GM12878 (cell line): ENCODE measurements at regions not wholly inside any gene's neighbourhood (a gene's known extent, or its start where the extent isn't known, plus 50 kb on each side); places are given as distances from the start of the nearest gene placed in this dataset.

Source experiments
- ATAC-seq: fragments of 200-7000 bp; cut with Tn5 transposase; 3 replicates; pipeline ENCODE4 v1.9.1; 2020; ENCODE audit warnings: mild to moderate bottlenecking, moderate library complexity
- BruUV-seq: library from RNA; stranded (reverse); fragments of 400-500 nt; replicated peaks from 2 replicates; lab custom pipeline; 2021; lab: Mats Ljungman, UMichigan
- CTCF ChIA-PET: fragments of 300-600 bp; sonication (Branson Sonifier 250); formaldehyde crosslinking; extraction: SDS; loops from one replicate; lab custom pipeline; 2021; ENCODE audit warnings: inconsistent platforms; lab: Yijun Ruan, JAX
- POLR2A ChIA-PET: fragments of 350-600 bp; formaldehyde crosslinking; extraction: SDS; loops from one replicate; lab custom pipeline; 2021; ENCODE audit warnings: inconsistent platforms; lab: Charles Lee
- RAD21 ChIA-PET: fragments of 300-600 bp; sonication (Branson Sonifier 250); formaldehyde crosslinking; loops from one replicate; lab custom pipeline; 2023; ENCODE audit warnings: antibody characterized with exemption; ENCODE audit not compliant: unreplicated experiment; lab: Charles Lee
- SMC1A ChIA-PET: fragments of 300-600 bp; sonication (Branson Sonifier 250); formaldehyde crosslinking; loops from one replicate; lab custom pipeline; 2023; ENCODE audit not compliant: unreplicated experiment, uncharacterized antibody; lab: Charles Lee
- DNase-seq: peaks from one replicate; pipeline ENCODE4 v3.0.0-alpha.2; 2011; ENCODE audit warnings: low read depth, low spot score
- FAIRE-seq: peaks from 3 replicates; lab custom pipeline; 2011; peaks lifted over from hg19 to GRCh38; lab: Jason Lieb, UNC
- H2AFZ ChIP-seq: 2 replicates; pipeline ENCODE4 v1.6.0; 2011; ENCODE audit warnings: low read depth, low read length, control low read depth; ENCODE audit not compliant: control insufficient read depth
- H3K27ac ChIP-seq: 2 replicates; pipeline ENCODE4 v1.5.1; 2011; ENCODE audit warnings: control low read depth; ENCODE audit not compliant: control insufficient read depth, insufficient read depth
- H3K27me3 ChIP-seq, 2 experiments: replicated peaks in 1 of 2; 2 replicates each; pipeline versions ENCODE4 v1.6.0 to v1.6.1; 2011; ENCODE audit warnings: low read length in 1 of 2; ENCODE audit not compliant: control insufficient read depth in 2 of 2, insufficient read depth in 2 of 2
- H3K36me3 ChIP-seq, 2 experiments: 2 replicates each; pipeline ENCODE4 v1.5.1; 2011; ENCODE audit warnings: low read length in 1 of 2; ENCODE audit not compliant: control insufficient read depth in 2 of 2, insufficient read depth in 2 of 2
- H3K4me1 ChIP-seq: 2 replicates; pipeline ENCODE4 v1.6.1; 2011; ENCODE audit warnings: mild to moderate bottlenecking, low read length, moderate library complexity, mixed read lengths; ENCODE audit not compliant: control insufficient read depth, insufficient read depth
- H3K4me2 ChIP-seq: 2 replicates; pipeline ENCODE4 v1.6.0; 2011; ENCODE audit warnings: control low read depth; ENCODE audit not compliant: control insufficient read depth, insufficient read depth
- H3K4me3 ChIP-seq: fragments of 200-600 bp; sonication (generic); 2 replicates; pipeline ENCODE4 v1.5.1; 2016
- H3K79me2 ChIP-seq: 2 replicates; pipeline ENCODE4 v1.6.0; 2011; ENCODE audit warnings: low read length; ENCODE audit not compliant: control insufficient read depth, insufficient read depth
- H3K9ac ChIP-seq: 2 replicates; pipeline ENCODE4 v1.8.0; 2011; ENCODE audit warnings: low read length, control low read depth, mixed read lengths; ENCODE audit not compliant: control insufficient read depth, insufficient read depth
- H3K9me3 ChIP-seq: replicated peaks from 3 replicates; pipeline ENCODE4 v1.5.1; 2011; ENCODE audit warnings: mild to moderate bottlenecking, low read length; ENCODE audit not compliant: control insufficient read depth, insufficient read depth
- H4K20me1 ChIP-seq: 2 replicates; pipeline ENCODE4 v1.6.0; 2011; ENCODE audit not compliant: control insufficient read depth, insufficient read depth
- BCLAF1 ChIP-seq: fragments of 450-650 bp; IDR thresholded peaks from 2 replicates; pipeline ENCODE4 v1.6.1; 2017; ENCODE audit warnings: antibody characterized with exemption, mild to moderate bottlenecking, moderate library complexity
- BRCA1 ChIP-seq: IDR thresholded peaks from 2 replicates; pipeline ENCODE4 v1.6.1; 2011; ENCODE audit warnings: low read depth, low read length, improper control_type of control experiment
- FOS ChIP-seq: IDR thresholded peaks from 3 replicates; pipeline ENCODE4 v1.6.1; 2011; ENCODE audit warnings: borderline replicate concordance; ENCODE audit not compliant: insufficient read length; ENCODE audit errors: extremely low read depth
- HDAC6 ChIP-seq: fragments of 200-600 bp; sonication (generic); IDR thresholded peaks from one replicate; pipeline ENCODE4 v1.8.0; 2017; ENCODE audit warnings: antibody characterized with exemption; ENCODE audit not compliant: unreplicated experiment
- IKZF1 ChIP-seq: fragments of 450-650 bp; conservative IDR thresholded peaks from 2 replicates; pipeline ENCODE4 v1.6.1; 2017; ENCODE audit warnings: antibody characterized with exemption, mild to moderate bottlenecking
- IRF5 ChIP-seq: fragments of 450-650 bp; IDR thresholded peaks from 2 replicates; pipeline ENCODE4 v1.6.1; 2017; ENCODE audit warnings: borderline replicate concordance
- LARP7 ChIP-seq: fragments of 450-650 bp; IDR thresholded peaks from 2 replicates; pipeline ENCODE4 v1.6.1; 2017; ENCODE audit warnings: mild to moderate bottlenecking
- MEF2A ChIP-seq: IDR thresholded peaks from 2 replicates; pipeline ENCODE4 v1.6.1; 2011; ENCODE audit warnings: low read depth, mild to moderate bottlenecking, low read length, moderate library complexity; ENCODE audit not compliant: insufficient read depth
- MTA2 ChIP-seq: fragments of 450-650 bp; IDR thresholded peaks from 2 replicates; pipeline ENCODE4 v1.6.1; 2016; ENCODE audit warnings: low read depth, mild to moderate bottlenecking, moderate library complexity
- USF1 ChIP-seq: IDR thresholded peaks from 2 replicates; pipeline ENCODE4 v1.6.1; 2011; ENCODE audit warnings: borderline replicate concordance, low read depth, mild to moderate bottlenecking, moderate library complexity, mixed read lengths, low read length; ENCODE audit not compliant: insufficient read depth; ENCODE audit errors: extremely low read length
- WGBS: methylation state at CpG from one replicate; pipeline ENCODE4 v1.1.6; 2016; ENCODE audit warnings: low lambda C conversion rate; ENCODE audit not compliant: insufficient replicate concordance, insufficient coverage; ENCODE audit errors: missing lambda C conversion rate; 5-methylcytosine and 5-hydroxymethylcytosine counted together
- in situ Hi-C: fragments of 300-500 bp; cut with MboI; formaldehyde crosslinking; loops from 9 replicates; pipeline ENCODE4 v1.14.3; 2018; ENCODE audit warnings: mixed read lengths
- intact Hi-C: fragments of 100-400 bp; cut with micrococcal nuclease; formaldehyde crosslinking; loops from one replicate; pipeline ENCODE4 v1.14.2; 2022; ENCODE audit not compliant: unreplicated experiment
- TF ChIP-seq, protein P1 (sequence below): IDR thresholded peaks from 2 replicates; pipeline ENCODE4 v1.6.1; 2011; ENCODE audit warnings: low read depth, mild to moderate bottlenecking, low read length, moderate library complexity, borderline replicate concordance; ENCODE audit errors: extremely low read depth

DNA sequence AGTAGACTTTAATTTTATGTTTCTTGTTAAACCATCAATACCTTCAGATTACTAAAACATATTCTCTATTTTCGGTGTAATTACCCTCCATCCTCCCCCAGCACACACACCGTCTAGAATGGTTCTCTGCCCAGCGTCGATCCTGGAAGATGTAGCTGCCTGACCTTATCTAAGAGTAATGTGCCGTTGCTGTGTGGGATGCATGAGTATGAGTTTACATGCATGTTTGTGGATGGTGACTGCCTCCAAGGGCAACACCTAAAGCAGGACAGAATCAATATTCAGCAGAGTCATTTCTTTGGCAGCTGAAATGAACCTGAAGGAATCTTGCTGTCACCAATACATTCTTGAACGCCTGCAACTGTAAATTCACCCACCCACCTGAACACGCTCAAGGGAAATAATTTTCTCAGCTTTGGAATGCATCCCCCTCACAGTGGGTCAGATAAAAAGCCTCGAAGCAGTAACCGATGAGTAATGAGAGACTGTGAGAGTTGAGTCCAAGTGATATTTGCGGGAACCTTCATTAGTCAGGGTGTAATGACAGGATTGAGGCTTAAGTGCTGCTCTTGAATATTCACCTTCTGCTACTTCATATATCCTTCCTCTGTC, 155.8 kb upstream of the RND3 start:
- H3K4me1 ChIP-seq: no peaks in the 10 kb centered on the region
- 43% methylated on average over 10 of the region's 10 CpGs for WGBS
- H3K36me3 ChIP-seq: no peaks in the 10 kb centered on the region
- no peaks in the 10 kb centered on the region for H4K20me1 ChIP-seq
- no peak overlapping the region for H3K27ac ChIP-seq
- BruUV-seq: no TSS peak
- in situ Hi-C loops: no loop called here
- no peaks in the 10 kb centered on the region for H3K79me2 ChIP-seq
- no peak overlapping the region for H3K4me2 ChIP-seq
- DNase-seq: no peak
- intact Hi-C loops: no loop called here
- H2AFZ ChIP-seq: no peak overlapping the region
- CTCF ChIA-PET: no interaction called here
- H3K9me3 ChIP-seq: no peaks in the 10 kb centered on the region
- H3K9ac ChIP-seq: no peak overlapping the region
- no peak overlapping the region for H3K4me3 ChIP-seq
- RAD21 ChIA-PET: no interaction called here
- H3K27me3 ChIP-seq: no peaks in the 10 kb centered on the region; a peak in 1 of 4 replicates
- no peak for FAIRE-seq
- TF ChIP-seq FOS: no peak
- no peak for TF ChIP-seq MTA2
- TF ChIP-seq, protein P1, sequence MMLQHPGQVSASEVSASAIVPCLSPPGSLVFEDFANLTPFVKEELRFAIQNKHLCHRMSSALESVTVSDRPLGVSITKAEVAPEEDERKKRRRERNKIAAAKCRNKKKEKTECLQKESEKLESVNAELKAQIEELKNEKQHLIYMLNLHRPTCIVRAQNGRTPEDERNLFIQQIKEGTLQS: no peak
- POLR2A ChIA-PET: no interaction called here
- SMC1A ChIA-PET: interaction anchor here (1.2 to 1.5 kb wide), 2 partner anchors 20 to 21 kb away, joined by 3 read pairs; no protein-coding TSS in a partner anchor
- no peak for ATAC-seq

GRCh38 chr2:150640039-150640438, 152.6 kb upstream of the RND3 start:
- Histone ChIP-seq H3K27ac (no peak overlapping the region), H3K79me2 (no peaks in the 10 kb centered on the region), H3K4me3 (no peak overlapping the region), H3K4me2 (no peak overlapping the region), H4K20me1 (no peaks in the 10 kb centered on the region), H3K27me3 (no peaks in the 10 kb centered on the region; a peak in 1 of 4 replicates), H3K4me1 (no peaks in the 10 kb centered on the region), H3K9ac (no peak overlapping the region), H3K36me3 (no peaks in the 10 kb centered on the region), H2AFZ (no peak overlapping the region), H3K9me3 (no peaks in the 10 kb centered on the region)
- ATAC-seq: no peak
- in situ Hi-C loops (no loop called here), intact Hi-C loops (no loop called here)
- BruUV-seq: no TSS peak
- FAIRE-seq: no peak
- ChIA-PET POLR2A (no interaction called here), SMC1A (interaction anchor here (1.1 to 2.0 kb wide), 4 partner anchors 12 to 71 kb away, joined by 3 to 6 read pairs (median 4); no protein-coding TSS in a partner anchor), CTCF (interaction anchor here (1.4 to 1.6 kb wide), 2 partner anchors 15 to 30 kb away, joined by 3 to 4 read pairs; no protein-coding TSS in a partner anchor), RAD21 (no interaction called here)
- 3% methylated on average over 4 of the region's 4 CpGs for WGBS
- DNase-seq: no peak
- TF ChIP-seq BRCA1: no peak
- TF ChIP-seq IRF5: no peak
- no peak for TF ChIP-seq MEF2A
- TF ChIP-seq HDAC6: no peak
- no peak for TF ChIP-seq USF1
- no peak for TF ChIP-seq IKZF1
- TF ChIP-seq LARP7: no peak
- TF ChIP-seq BCLAF1: no peak
